PFSK-1 (cell line): ENCODE measurements at regions not wholly inside any gene's neighbourhood (a gene's known extent, or its start where the extent isn't known, plus 50 kb on each side); places are given as distances from the start of the nearest gene placed in this dataset.

Experiments
- FOXP2 ChIP-seq: optimal IDR thresholded peaks from 2 replicates; pipeline ENCODE3; 2011; ENCODE audit warnings: borderline replicate concordance, control low read depth, inconsistent platforms; ENCODE audit not compliant: insufficient read depth; ENCODE audit errors: extremely low read length, extremely low read depth
- POLR2AphosphoS5 ChIP-seq: IDR thresholded peaks from 2 replicates; pipeline ENCODE4 v1.6.1; 2012; ENCODE audit warnings: low read depth, mild to moderate bottlenecking, control low read depth, low read length, moderate library complexity
- SIN3A ChIP-seq: IDR thresholded peaks from 2 replicates; pipeline ENCODE4 v1.6.1; 2012; ENCODE audit warnings: mild to moderate bottlenecking, low read length, moderate library complexity, borderline replicate concordance; ENCODE audit not compliant: insufficient read depth
- TAF1 ChIP-seq: IDR thresholded peaks from 2 replicates; pipeline ENCODE4 v1.6.1; 2012; ENCODE audit warnings: low read length, control low read depth, borderline replicate concordance; ENCODE audit not compliant: insufficient read depth
- TF ChIP-seq, protein P1 (sequence below), 2 experiments: IDR thresholded peaks; 2 replicates each; pipeline versions ENCODE4 v1.6.1 to v1.8.0; 2011 to 2012; ENCODE audit warnings: low read depth in 2 of 2, low read length in 2 of 2, control low read depth in 1 of 2, inconsistent platforms in 1 of 2, mild to moderate bottlenecking in 1 of 2, moderate library complexity in 1 of 2; ENCODE audit not compliant: insufficient read depth in 1 of 2

DNA sequence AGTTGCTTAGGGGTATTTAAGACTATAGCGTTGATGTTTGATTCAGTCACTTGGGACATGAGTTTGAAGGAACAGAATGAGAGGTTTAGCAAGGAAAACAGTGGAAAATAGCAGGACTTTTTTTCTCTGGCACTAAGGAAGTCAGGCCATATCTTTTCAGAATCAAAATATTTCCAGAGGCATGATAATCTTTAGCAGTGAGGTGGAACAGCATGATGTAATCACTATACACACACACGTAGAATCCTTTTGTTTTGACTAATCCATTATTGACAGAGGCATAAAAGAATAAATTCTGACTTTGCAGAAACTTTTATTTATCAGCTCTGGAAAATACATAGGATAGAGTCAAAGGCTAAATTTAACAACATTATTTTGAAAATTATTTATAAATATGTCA, 174.1 kb downstream of the ZPLD1 start:
- TF ChIP-seq, protein P1, sequence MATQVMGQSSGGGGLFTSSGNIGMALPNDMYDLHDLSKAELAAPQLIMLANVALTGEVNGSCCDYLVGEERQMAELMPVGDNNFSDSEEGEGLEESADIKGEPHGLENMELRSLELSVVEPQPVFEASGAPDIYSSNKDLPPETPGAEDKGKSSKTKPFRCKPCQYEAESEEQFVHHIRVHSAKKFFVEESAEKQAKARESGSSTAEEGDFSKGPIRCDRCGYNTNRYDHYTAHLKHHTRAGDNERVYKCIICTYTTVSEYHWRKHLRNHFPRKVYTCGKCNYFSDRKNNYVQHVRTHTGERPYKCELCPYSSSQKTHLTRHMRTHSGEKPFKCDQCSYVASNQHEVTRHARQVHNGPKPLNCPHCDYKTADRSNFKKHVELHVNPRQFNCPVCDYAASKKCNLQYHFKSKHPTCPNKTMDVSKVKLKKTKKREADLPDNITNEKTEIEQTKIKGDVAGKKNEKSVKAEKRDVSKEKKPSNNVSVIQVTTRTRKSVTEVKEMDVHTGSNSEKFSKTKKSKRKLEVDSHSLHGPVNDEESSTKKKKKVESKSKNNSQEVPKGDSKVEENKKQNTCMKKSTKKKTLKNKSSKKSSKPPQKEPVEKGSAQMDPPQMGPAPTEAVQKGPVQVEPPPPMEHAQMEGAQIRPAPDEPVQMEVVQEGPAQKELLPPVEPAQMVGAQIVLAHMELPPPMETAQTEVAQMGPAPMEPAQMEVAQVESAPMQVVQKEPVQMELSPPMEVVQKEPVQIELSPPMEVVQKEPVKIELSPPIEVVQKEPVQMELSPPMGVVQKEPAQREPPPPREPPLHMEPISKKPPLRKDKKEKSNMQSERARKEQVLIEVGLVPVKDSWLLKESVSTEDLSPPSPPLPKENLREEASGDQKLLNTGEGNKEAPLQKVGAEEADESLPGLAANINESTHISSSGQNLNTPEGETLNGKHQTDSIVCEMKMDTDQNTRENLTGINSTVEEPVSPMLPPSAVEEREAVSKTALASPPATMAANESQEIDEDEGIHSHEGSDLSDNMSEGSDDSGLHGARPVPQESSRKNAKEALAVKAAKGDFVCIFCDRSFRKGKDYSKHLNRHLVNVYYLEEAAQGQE (IDR thresholded peaks at IDR 0.05; ENCODE audit: insufficient read depth in 1 of 2, low read depth in 2 of 2, low read length in 2 of 2) = no peak
- no peak for TF ChIP-seq TAF1
- TF ChIP-seq FOXP2 = no peak
- TF ChIP-seq SIN3A = no peak
- TF ChIP-seq POLR2AphosphoS5 = no peak

DNA sequence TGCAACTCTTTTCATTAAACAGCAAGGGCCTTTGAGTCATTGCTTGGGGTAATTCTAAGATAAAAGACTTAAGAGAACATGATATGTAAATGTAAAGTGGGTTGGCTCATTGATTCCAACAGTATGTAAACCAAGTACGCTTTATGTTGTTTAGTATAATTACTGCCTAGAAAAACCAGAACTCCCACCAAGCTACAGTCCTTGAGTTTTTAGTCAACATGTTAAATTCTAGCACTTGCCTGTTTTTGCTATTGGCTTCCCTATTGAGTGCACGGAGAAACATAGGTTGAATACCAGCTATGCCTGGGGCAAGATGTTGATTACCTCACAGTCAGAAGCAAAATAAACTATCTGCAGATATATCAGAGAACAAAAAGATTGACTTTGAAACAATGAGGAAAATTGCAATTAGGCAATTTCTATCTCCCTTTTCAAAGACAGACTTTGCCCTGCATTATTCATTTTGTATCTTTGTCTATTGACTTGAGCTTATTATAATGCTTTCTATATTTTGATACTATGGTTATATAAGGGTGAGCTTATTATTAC, 179.3 kb downstream of the ZPLD1 start:
- TF ChIP-seq TAF1 (no peak), FOXP2 (no peak), POLR2AphosphoS5 (no peak), SIN3A (no peak)
- TF ChIP-seq, protein P1 (IDR thresholded peaks at IDR 0.05; ENCODE audit: insufficient read depth in 1 of 2, low read depth in 2 of 2, low read length in 2 of 2) = no peak

DNA sequence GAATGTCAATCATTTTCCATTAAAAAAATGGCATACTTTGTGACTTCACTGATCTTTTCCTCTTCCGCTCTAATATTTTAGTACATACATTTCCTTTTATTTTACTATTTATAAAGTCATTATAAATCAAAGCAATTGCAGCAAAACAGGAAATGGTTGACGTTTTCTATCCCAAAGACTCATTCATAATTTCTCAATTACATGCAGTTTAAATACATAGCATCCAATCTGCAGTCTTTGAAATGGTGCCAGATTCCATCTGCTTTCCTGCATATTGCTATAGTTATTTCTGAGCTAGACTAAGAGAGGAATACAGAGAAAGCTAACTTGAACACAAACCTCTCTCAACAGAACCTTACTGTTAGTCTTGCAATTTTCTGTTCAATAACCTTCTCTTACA, 179.8 kb downstream of the ZPLD1 start:
- TF ChIP-seq TAF1 (no peak), SIN3A (no peak), FOXP2 (no peak), POLR2AphosphoS5 (no peak)
- TF ChIP-seq, protein P1 (IDR thresholded peaks at IDR 0.05; ENCODE audit: insufficient read depth in 1 of 2, low read depth in 2 of 2, low read length in 2 of 2) = no peak

DNA sequence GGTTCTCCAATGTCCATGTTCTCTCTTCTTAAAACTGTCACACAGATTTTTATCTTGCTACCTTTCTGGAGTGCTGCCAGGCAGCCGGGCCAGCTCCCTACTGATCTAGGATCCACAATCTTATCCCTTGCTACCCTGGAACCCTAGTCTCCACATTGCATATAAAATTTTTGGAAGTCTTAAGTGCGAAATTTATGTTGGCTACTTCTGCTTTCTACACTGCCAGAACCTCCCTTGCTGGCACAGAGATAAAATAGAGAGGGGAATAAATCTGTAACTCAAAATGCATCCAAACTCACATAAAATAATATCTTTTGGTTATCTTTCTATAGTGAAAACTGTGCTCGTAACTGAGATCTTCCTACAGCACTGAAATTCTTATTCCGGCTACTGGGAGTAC, 182.6 kb downstream of the ZPLD1 start:
- TF ChIP-seq SIN3A (no peak), TAF1 (no peak), FOXP2 (no peak), POLR2AphosphoS5 (no peak)
- TF ChIP-seq, protein P1 (IDR thresholded peaks at IDR 0.05; ENCODE audit: insufficient read depth in 1 of 2, low read depth in 2 of 2, low read length in 2 of 2) = no peak

DNA sequence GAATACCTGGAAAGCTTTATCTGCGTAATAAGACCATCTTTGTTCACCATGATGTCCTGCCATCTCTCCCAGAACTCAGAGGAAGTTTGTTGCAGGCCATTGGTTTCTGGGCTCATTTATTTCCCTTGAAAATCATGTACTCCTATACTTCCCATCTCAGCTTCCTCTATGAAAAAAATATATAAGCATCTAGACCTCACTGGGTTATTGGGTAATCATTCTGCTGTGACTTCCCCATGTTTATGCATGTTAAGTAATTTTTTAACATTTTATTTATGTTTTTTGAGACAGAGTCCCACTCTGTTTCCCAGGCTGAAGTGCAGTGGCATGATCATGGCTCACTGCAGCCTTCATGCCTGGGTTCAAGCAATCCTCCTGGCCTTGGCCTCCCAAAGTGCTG, 184.5 kb downstream of the ZPLD1 start:
- no peak for TF ChIP-seq POLR2AphosphoS5
- TF ChIP-seq, protein P1 (IDR thresholded peaks at IDR 0.05; ENCODE audit: insufficient read depth in 1 of 2, low read depth in 2 of 2, low read length in 2 of 2) = no peak
- no peak for TF ChIP-seq FOXP2
- TF ChIP-seq SIN3A = no peak
- TF ChIP-seq TAF1 = no peak
